ENCODE measurements at regions not wholly inside any gene's neighbourhood (a gene's known extent, or its start where the extent isn't known, plus 50 kb on each side); places are given as distances from the start of the nearest gene placed in this dataset.

DNA sequence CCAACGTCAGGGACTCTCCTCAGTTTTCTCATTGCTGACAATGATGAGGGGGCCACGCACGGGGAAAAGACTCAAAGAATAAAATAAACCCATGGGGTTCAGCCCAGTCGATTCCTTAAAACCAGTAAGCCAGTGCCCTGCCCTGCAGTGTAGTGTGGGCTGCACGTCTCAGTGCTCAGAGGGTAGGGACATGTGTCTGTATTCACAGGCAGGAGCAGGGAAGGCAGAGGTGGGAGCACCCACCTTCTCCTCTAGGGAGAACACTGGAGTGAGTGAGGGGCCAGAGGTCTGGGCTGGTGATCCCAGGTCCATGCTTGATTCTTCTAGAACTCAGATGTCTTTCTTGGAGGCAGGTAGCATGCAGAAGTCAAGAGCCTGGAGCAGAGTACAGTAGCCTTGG lies 303.6 kb downstream of the MATN1 start:
- TF ChIP-seq, protein P1, sequence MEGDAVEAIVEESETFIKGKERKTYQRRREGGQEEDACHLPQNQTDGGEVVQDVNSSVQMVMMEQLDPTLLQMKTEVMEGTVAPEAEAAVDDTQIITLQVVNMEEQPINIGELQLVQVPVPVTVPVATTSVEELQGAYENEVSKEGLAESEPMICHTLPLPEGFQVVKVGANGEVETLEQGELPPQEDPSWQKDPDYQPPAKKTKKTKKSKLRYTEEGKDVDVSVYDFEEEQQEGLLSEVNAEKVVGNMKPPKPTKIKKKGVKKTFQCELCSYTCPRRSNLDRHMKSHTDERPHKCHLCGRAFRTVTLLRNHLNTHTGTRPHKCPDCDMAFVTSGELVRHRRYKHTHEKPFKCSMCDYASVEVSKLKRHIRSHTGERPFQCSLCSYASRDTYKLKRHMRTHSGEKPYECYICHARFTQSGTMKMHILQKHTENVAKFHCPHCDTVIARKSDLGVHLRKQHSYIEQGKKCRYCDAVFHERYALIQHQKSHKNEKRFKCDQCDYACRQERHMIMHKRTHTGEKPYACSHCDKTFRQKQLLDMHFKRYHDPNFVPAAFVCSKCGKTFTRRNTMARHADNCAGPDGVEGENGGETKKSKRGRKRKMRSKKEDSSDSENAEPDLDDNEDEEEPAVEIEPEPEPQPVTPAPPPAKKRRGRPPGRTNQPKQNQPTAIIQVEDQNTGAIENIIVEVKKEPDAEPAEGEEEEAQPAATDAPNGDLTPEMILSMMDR (IDR thresholded peaks at IDR 0.05): no peak
- TF ChIP-seq POLR2A (IDR thresholded peaks at IDR 0.05) (no peak), EP300 (IDR thresholded peaks at IDR 0.05) (no peak)
